RWPE1 (cell line): ENCODE measurements at regions not wholly inside any gene's neighbourhood (a gene's known extent, or its start where the extent isn't known, plus 50 kb on each side); places are given as distances from the start of the nearest gene placed in this dataset.

Experiments
- CTCF ChIA-PET: fragments of 350-600 bp; sonication (Branson Sonifier 250); formaldehyde crosslinking; extraction: SDS; loops from one replicate; lab custom pipeline; 2021; lab: Yijun Ruan, JAX
- POLR2A ChIA-PET: fragments of 400-600 bp; formaldehyde crosslinking; extraction: SDS; loops from one replicate; lab custom pipeline; 2020; ENCODE audit warnings: antibody characterized with exemption; ENCODE audit not compliant: low non-redundant PET; lab: Yijun Ruan, JAX
- DNase-seq: peaks from one replicate; pipeline ENCODE4 v3.0.0; 2012; ENCODE audit warnings: low spot score
- H3K27ac ChIP-seq: fragments of 450-650 bp; 2 replicates; pipeline ENCODE4 v1.5.1; 2017
- TF ChIP-seq, protein P1 (sequence below): fragments of 450-650 bp; conservative IDR thresholded peaks from 2 replicates; pipeline ENCODE4 v1.5.1; 2017; ENCODE audit warnings: low read depth, mild to moderate bottlenecking

DNA sequence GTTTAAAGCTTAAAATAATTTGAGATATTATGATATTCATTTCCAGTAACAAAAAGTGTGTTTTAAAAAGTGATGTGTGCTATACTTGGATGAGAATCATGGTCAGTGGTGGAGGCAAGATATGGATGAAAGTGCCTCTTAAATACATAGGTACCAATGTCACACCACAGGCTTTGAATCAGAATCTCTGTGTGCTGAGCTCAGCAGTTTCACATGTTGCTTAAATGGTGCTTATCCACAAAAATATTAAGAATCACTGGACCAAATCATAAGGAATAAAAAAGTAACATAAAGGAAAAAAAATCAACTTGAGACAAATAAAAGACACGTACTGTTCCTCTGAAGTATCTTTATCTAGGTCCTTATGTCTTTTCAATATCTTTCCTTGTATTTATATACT, 850.5 kb upstream of the POT1 start:
- POLR2A ChIA-PET, result no interaction called here
- CTCF ChIA-PET, result no interaction called here

DNA sequence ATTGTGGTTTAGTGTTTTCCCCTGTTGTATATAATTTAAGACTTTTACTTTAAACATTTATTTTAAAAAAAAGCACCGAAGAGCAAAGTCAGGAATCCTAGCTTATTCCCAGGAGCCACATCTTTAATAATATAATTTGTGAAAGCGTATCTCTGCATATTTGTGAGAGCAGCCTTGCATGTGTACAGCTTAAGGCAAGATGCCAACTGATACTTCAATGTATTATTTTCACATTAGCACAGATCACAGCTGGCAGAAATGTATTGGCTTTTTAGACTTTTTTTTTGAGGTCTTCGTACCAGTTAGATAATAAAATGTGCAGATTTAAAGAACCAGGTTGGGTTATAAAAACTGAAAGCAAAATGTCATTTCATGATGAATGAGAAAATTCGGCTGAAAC, 845.7 kb upstream of the POT1 start:
- no peak overlapping the region for H3K27ac ChIP-seq
- DNase-seq, result no peak
- ChIA-PET POLR2A (no interaction called here), CTCF (no interaction called here)
- TF ChIP-seq, protein P1, sequence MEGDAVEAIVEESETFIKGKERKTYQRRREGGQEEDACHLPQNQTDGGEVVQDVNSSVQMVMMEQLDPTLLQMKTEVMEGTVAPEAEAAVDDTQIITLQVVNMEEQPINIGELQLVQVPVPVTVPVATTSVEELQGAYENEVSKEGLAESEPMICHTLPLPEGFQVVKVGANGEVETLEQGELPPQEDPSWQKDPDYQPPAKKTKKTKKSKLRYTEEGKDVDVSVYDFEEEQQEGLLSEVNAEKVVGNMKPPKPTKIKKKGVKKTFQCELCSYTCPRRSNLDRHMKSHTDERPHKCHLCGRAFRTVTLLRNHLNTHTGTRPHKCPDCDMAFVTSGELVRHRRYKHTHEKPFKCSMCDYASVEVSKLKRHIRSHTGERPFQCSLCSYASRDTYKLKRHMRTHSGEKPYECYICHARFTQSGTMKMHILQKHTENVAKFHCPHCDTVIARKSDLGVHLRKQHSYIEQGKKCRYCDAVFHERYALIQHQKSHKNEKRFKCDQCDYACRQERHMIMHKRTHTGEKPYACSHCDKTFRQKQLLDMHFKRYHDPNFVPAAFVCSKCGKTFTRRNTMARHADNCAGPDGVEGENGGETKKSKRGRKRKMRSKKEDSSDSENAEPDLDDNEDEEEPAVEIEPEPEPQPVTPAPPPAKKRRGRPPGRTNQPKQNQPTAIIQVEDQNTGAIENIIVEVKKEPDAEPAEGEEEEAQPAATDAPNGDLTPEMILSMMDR, result no peak

More for the DNA sequence above, 850.5 kb upstream of the POT1 start:
- no peak for DNase-seq
- TF ChIP-seq, protein P1, result no peak
- H3K27ac ChIP-seq, result no peak overlapping the region

DNA sequence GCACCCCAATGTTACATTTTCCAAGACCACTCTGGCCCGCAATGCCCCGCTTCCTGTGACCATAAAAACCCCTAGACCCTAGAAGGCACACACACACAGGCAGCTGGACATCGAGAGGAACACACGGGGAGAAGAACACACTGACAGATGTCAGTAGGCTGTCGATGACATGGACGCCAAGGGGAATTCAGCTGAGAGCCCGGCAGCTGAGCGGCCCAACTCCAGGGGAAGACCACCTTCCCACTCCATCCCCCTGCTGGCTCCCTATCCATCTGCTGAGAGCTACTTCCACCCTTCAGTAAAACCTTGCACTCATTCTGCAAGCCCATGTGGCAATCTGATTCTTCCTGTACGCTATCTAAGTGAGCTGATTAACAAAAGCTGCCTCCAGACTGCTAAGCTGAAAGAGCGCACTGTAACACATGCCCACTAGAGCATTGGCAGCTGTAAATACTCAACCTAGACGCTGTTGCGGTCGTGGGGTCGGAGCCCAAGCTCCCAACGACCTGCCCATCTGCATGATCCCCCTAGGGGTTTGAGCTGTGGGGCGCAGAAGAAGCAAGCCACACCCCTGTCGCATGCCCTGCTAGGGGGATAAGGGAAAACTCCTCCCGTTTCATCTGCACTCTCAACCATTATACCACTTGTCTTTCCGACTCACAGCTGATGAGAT, 843.6 kb upstream of the POT1 start:
- CTCF ChIA-PET, result no interaction called here
- POLR2A ChIA-PET, result no interaction called here
- no peak overlapping the region for H3K27ac ChIP-seq
- no peak for DNase-seq
- TF ChIP-seq, protein P1, result no peak

DNA sequence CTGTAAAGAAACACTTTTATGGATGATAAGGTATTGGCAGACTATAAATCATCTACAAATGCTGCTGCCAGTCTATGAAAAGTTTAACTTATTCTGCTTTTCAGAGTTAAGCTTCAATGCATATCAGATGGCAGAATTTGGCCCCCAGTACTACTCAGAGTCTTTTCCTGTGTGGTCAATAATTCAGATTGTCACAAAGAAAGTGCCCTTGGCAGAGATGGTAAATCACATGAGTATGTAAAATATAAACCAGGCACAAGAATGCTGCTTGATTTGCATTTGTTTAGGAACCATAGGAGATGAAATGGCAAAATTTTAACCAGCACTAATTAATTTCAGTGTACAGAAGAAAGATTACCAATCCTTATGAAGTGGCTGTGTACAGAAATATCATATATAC, 818.3 kb upstream of the POT1 start:
- H3K27ac ChIP-seq, result no peak overlapping the region
- CTCF ChIA-PET, result no interaction called here
- TF ChIP-seq, protein P1, result no peak
- POLR2A ChIA-PET, result no interaction called here
- no peak for DNase-seq

DNA sequence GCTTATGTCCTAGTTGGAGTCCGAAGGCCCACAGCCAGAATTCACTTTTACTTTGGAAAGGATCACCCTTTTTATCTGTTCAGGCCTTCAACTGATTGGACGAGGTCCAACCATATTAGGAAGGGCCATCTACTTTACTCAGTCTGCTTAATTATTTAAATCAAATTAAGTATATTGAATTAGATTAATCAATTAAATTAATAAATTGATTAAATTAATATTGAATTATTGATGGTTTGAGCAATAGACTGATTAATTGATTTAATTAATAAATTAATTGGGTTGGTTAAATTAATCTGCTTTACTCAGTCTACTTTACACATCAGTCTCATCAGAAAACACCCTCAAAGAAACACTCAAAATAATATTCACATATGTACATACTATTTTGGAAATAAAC, 816.9 kb upstream of the POT1 start:
- CTCF ChIA-PET, result no interaction called here
- POLR2A ChIA-PET, result no interaction called here
- no peak for DNase-seq
- TF ChIP-seq, protein P1, result no peak
- no peak overlapping the region for H3K27ac ChIP-seq

DNA sequence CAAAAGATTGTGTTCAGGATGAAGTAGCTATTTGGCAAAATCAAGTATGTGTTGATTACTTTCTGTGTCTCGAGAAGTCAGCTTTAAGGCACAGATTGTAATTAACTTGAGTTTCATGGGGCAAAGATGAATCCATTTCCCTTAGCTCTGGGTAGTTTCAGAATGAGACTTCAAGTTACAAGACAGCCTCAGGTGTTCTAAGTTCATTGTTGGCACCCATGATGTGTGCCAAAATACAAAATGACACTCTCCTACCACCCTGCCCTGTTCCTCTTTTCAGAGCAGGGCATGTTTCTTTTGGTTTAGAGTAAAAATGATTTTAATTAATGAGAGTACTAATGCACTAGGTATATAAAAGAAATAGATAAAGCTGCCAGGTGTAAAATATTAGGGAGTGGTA, 797.6 kb upstream of the POT1 start:
- no peak for DNase-seq
- POLR2A ChIA-PET, result no interaction called here

More for the DNA sequence above, 797.6 kb upstream of the POT1 start:
- no peak overlapping the region for H3K27ac ChIP-seq
- CTCF ChIA-PET, result no interaction called here
- TF ChIP-seq, protein P1, result no peak
